H9 (cell line): ENCODE measurements at regions not wholly inside any gene's neighbourhood (a gene's known extent, or its start where the extent isn't known, plus 50 kb on each side); places are given as distances from the start of the nearest gene placed in this dataset.

Source experiments
- DNase-seq: peaks from one replicate; pipeline ENCODE4 v3.0.0-alpha.2; 2017
- H2AFZ ChIP-seq: one replicate; pipeline ENCODE4 v1.6.1; 2013; ENCODE audit warnings: mild to moderate bottlenecking, low read length, control low read depth, moderate library complexity
- H2AK5ac ChIP-seq: 2 replicates; pipeline ENCODE4 v1.6.1; 2013; ENCODE audit warnings: low read length, control low read depth, mixed read lengths; ENCODE audit not compliant: insufficient read length
- H2BK120ac ChIP-seq: one replicate; pipeline ENCODE4 v1.6.1; 2013; ENCODE audit warnings: low read depth, mild to moderate bottlenecking, low read length, control low read depth, inconsistent platforms; ENCODE audit not compliant: poor library complexity, severe bottlenecking
- H2BK12ac ChIP-seq: 2 replicates; pipeline ENCODE4 v1.6.1; 2013; ENCODE audit warnings: low read length, control low read depth, mixed read lengths, low read depth; ENCODE audit not compliant: insufficient read length
- H2BK15ac ChIP-seq: 2 replicates; pipeline ENCODE4 v1.6.1; 2013; ENCODE audit warnings: low read depth, low read length, control low read depth
- H2BK20ac ChIP-seq: one replicate; pipeline ENCODE4 v1.6.1; 2013; ENCODE audit warnings: low read depth, mild to moderate bottlenecking, low read length, control low read depth, inconsistent platforms; ENCODE audit not compliant: poor library complexity, severe bottlenecking
- H2BK5ac ChIP-seq: 2 replicates; pipeline ENCODE4 v1.6.1; 2013; ENCODE audit warnings: low read length, control low read depth, mixed read lengths; ENCODE audit not compliant: insufficient read length
- H3K14ac ChIP-seq: 2 replicates; pipeline ENCODE4 v1.6.1; 2013; ENCODE audit warnings: low read length, control low read depth; ENCODE audit not compliant: insufficient read depth
- H3K18ac ChIP-seq: 2 replicates; pipeline ENCODE4 v1.6.1; 2013; ENCODE audit warnings: low read depth, mild to moderate bottlenecking, mixed read lengths, low read length, control low read depth; ENCODE audit not compliant: insufficient read length
- H3K23ac ChIP-seq: 2 replicates; pipeline ENCODE4 v1.6.1; 2013; ENCODE audit warnings: low read length, control low read depth, mixed read lengths, low read depth; ENCODE audit not compliant: insufficient read length
- H3K23me2 ChIP-seq: 2 replicates; pipeline ENCODE4 v1.6.1; 2013; ENCODE audit warnings: low read depth, mild to moderate bottlenecking, mixed read lengths, low read length, control low read depth; ENCODE audit not compliant: insufficient read length, poor library complexity, severe bottlenecking
- H3K27ac ChIP-seq: 2 replicates; pipeline ENCODE4 v1.5.1; 2013; ENCODE audit warnings: low read length, control low read depth, mixed read lengths, low read depth; ENCODE audit not compliant: insufficient read length
- H3K27me3 ChIP-seq: 2 replicates; pipeline ENCODE4 v1.6.1; 2013; ENCODE audit warnings: low read length, control low read depth, inconsistent platforms; ENCODE audit not compliant: insufficient read depth
- H3K4ac ChIP-seq: 2 replicates; pipeline ENCODE4 v1.6.1; 2013; ENCODE audit warnings: low read depth, mild to moderate bottlenecking, control low read depth, inconsistent platforms, low read length, moderate library complexity
- H3K4me1 ChIP-seq: 2 replicates; pipeline ENCODE4 v1.6.1; 2013; ENCODE audit warnings: low read length, control low read depth, inconsistent platforms; ENCODE audit not compliant: insufficient read depth
- H3K4me2 ChIP-seq: 2 replicates; pipeline ENCODE4 v1.6.1; 2013; ENCODE audit warnings: low read length, control low read depth, mixed read lengths; ENCODE audit not compliant: insufficient read length, insufficient read depth
- H3K56ac ChIP-seq: 2 replicates; pipeline ENCODE4 v1.6.1; 2013; ENCODE audit warnings: low read depth, mild to moderate bottlenecking, mixed read lengths, low read length, control low read depth; ENCODE audit not compliant: insufficient read length
- H3K79me1 ChIP-seq: 2 replicates; pipeline ENCODE4 v1.6.1; 2013; ENCODE audit warnings: low read depth, mild to moderate bottlenecking, moderate library complexity, low read length, control low read depth, inconsistent platforms; ENCODE audit not compliant: insufficient read depth, poor library complexity, severe bottlenecking
- H3K79me2 ChIP-seq: 2 replicates; pipeline ENCODE4 v1.6.1; 2013; ENCODE audit warnings: low read length, control low read depth, inconsistent platforms; ENCODE audit not compliant: insufficient read depth
- H3K9ac ChIP-seq: 2 replicates; pipeline ENCODE4 v1.6.1; 2013; ENCODE audit warnings: low read length, control low read depth, mixed read lengths; ENCODE audit not compliant: insufficient read length; ENCODE audit errors: extremely low read depth
- H3K9me3 ChIP-seq: one replicate; pipeline ENCODE4 v1.6.1; 2013; ENCODE audit warnings: low read depth, low read length, inconsistent platforms; ENCODE audit not compliant: control insufficient read depth
- H3T11ph ChIP-seq: one replicate; pipeline ENCODE4 v1.6.1; 2013; ENCODE audit warnings: mild to moderate bottlenecking, low read length, control low read depth, inconsistent platforms
- H4K20me1 ChIP-seq: one replicate; pipeline ENCODE4 v1.6.1; 2013; ENCODE audit not compliant: control insufficient read depth, insufficient read length, insufficient read depth
- H4K5ac ChIP-seq: 2 replicates; pipeline ENCODE4 v1.6.1; 2013; ENCODE audit warnings: low read depth, mild to moderate bottlenecking, mixed read lengths, low read length, control low read depth; ENCODE audit not compliant: insufficient read length
- H4K8ac ChIP-seq: replicated peaks from 2 replicates; pipeline ENCODE4 v1.6.1; 2013; ENCODE audit warnings: low read length, control low read depth, mixed read lengths, low read depth; ENCODE audit not compliant: insufficient read length
- H4K91ac ChIP-seq: 2 replicates; pipeline ENCODE4 v1.6.1; 2013; ENCODE audit warnings: low read depth, mild to moderate bottlenecking, moderate library complexity, mixed read lengths, low read length, control low read depth; ENCODE audit not compliant: insufficient read length
- H3K27ac Mint-ChIP-seq, 3 experiments: 2 replicates in 2 of 3; 3 replicates in 1 of 3; pipeline ENCODE4 v1.8.0; 2020 to 2021; ENCODE audit warnings: mixed read lengths in 3 of 3, mild to moderate bottlenecking in 1 of 3, moderate library complexity in 1 of 3
- H3K27me3 Mint-ChIP-seq: 2 replicates; pipeline ENCODE4 v1.8.0; 2021; ENCODE audit warnings: low read depth, mild to moderate bottlenecking, moderate library complexity, mixed read lengths
- H3K36me3 Mint-ChIP-seq, 3 experiments: 2 replicates in 2 of 3; 3 replicates in 1 of 3; pipeline ENCODE4 v1.8.0; 2020 to 2021; ENCODE audit warnings: low read depth in 3 of 3, mixed read lengths in 3 of 3; ENCODE audit not compliant: insufficient read depth in 1 of 3
- H3K4me1 Mint-ChIP-seq, 2 experiments: 2 replicates each; pipeline ENCODE4 v1.8.0; 2020; ENCODE audit warnings: mixed read lengths in 2 of 2
- H3K4me3 Mint-ChIP-seq, 2 experiments: 2 replicates in 1 of 2; 3 replicates in 1 of 2; pipeline ENCODE4 v1.8.0; 2020 to 2021; ENCODE audit warnings: mild to moderate bottlenecking in 2 of 2, mixed read lengths in 2 of 2, moderate library complexity in 1 of 2
- H3K9me3 Mint-ChIP-seq, 2 experiments: 2 replicates in 1 of 2; 3 replicates in 1 of 2; pipeline ENCODE4 v1.8.0; 2020; ENCODE audit warnings: mild to moderate bottlenecking in 2 of 2, mixed read lengths in 2 of 2, moderate library complexity in 1 of 2
- WGBS: extraction: QIAGEN DNeasy Blood & Tissue Kit; methylation state at CpG from one replicate; pipeline ENCODE4 v1.1.7; 2013; ENCODE audit warnings: missing lambda C conversion rate, low lambda C conversion rate, mixed read lengths; ENCODE audit not compliant: insufficient read length; ENCODE audit errors: extremely low coverage; 5-methylcytosine and 5-hydroxymethylcytosine counted together
- TF ChIP-seq, protein P1 (sequence below): fragments of 200-600 bp; sonication (generic); conservative IDR thresholded peaks from 3 replicates; pipeline ENCODE4 v1.8.0; 2021; ENCODE audit warnings: antibody characterized with exemption, mild to moderate bottlenecking

DNA sequence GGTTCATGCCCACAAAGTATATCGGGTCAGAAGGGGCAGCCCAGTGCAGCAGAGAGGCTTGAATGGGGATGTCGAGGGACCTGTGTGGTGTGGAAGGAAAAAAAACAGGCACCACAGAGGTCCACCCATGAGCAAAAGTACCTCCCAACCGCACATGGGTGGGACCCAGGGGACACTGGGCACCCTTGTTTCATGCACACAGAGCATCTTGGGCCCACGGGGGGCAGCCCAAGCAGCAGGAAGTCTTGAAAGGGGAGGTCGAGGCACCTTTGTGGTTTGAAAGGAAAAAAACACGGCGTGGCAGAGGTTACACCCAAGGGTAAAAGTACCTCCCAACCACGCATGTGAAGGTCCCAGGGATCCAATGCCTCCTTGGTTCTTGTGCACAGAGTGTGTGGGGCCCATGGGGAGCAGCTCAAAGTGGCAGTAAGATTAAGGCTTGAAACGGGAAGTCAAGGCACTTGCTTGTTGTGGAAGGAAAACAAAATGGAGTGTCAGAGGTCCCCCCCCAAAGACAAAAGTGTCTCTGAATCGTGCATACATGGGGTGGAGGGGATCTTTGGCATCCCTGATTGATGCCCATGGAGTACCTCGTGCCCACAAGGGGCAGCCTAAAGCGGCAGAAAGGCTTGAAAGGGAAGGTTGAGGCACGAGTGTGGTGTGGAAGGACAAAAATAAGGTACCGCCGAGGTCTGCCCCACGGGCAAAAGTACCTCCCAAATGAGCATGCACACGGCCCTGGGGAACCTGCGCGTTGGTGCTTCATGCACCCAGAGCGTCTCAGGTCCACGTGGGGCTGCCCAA lies 575.5 kb downstream of the ALG10 start:
- H2BK20ac ChIP-seq, result no peak overlapping the region
- H2AK5ac ChIP-seq, result no peak overlapping the region
- no peak overlapping the region for H3K4me2 ChIP-seq
- H3K27me3 ChIP-seq, result no peaks in the 10 kb centered on the region
- no peak for DNase-seq
- H3K79me1 ChIP-seq, result no peaks in the 10 kb centered on the region
- H3T11ph ChIP-seq, result no peak overlapping the region
- no peaks in the 10 kb centered on the region for H3K4me1 ChIP-seq
- H2AFZ ChIP-seq, result no peak overlapping the region
- H3K4ac ChIP-seq, result no peak overlapping the region
- no peak overlapping the region for H4K8ac ChIP-seq
- no peak overlapping the region for H2BK5ac ChIP-seq
- H2BK12ac ChIP-seq, result no peak overlapping the region
- H4K20me1 ChIP-seq, result no peaks in the 10 kb centered on the region
- Mint-ChIP-seq H3K9me3 (peaks cover 100% of the 10 kb centered on the region in 2 experiments), H3K36me3 (peaks cover 8 to 40% (median 28%) of the 10 kb centered on the region in 3 experiments), H3K4me1 (no peaks in the 10 kb centered on the region), H3K27ac (no peak overlapping the region), H3K27me3 (peaks cover 6% of the 10 kb centered on the region), H3K4me3 (no peak overlapping the region)
- H3K14ac ChIP-seq, result no peak overlapping the region
- H2BK120ac ChIP-seq, result no peak overlapping the region
- no peaks in the 10 kb centered on the region for H3K23me2 ChIP-seq
- no peak overlapping the region for H3K18ac ChIP-seq
- WGBS, result no CpG with 5 or more reads among the region's 21 CpGs
- H2BK15ac ChIP-seq, result no peak overlapping the region
- no peak overlapping the region for H4K5ac ChIP-seq
- H3K9ac ChIP-seq, result no peak overlapping the region
- TF ChIP-seq, protein P1, sequence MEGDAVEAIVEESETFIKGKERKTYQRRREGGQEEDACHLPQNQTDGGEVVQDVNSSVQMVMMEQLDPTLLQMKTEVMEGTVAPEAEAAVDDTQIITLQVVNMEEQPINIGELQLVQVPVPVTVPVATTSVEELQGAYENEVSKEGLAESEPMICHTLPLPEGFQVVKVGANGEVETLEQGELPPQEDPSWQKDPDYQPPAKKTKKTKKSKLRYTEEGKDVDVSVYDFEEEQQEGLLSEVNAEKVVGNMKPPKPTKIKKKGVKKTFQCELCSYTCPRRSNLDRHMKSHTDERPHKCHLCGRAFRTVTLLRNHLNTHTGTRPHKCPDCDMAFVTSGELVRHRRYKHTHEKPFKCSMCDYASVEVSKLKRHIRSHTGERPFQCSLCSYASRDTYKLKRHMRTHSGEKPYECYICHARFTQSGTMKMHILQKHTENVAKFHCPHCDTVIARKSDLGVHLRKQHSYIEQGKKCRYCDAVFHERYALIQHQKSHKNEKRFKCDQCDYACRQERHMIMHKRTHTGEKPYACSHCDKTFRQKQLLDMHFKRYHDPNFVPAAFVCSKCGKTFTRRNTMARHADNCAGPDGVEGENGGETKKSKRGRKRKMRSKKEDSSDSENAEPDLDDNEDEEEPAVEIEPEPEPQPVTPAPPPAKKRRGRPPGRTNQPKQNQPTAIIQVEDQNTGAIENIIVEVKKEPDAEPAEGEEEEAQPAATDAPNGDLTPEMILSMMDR, result no peak
- no peaks in the 10 kb centered on the region for H3K79me2 ChIP-seq
- no peak overlapping the region for H3K27ac ChIP-seq
- H3K23ac ChIP-seq, result no peak overlapping the region
- no peak overlapping the region for H3K56ac ChIP-seq
- H4K91ac ChIP-seq, result no peak overlapping the region
- H3K9me3 ChIP-seq, result peaks cover 86% of the 10 kb centered on the region
